ENCODE measurements at regions not wholly inside any gene's neighbourhood (a gene's known extent, or its start where the extent isn't known, plus 50 kb on each side); places are given as distances from the start of the nearest gene placed in this dataset.

DNA sequence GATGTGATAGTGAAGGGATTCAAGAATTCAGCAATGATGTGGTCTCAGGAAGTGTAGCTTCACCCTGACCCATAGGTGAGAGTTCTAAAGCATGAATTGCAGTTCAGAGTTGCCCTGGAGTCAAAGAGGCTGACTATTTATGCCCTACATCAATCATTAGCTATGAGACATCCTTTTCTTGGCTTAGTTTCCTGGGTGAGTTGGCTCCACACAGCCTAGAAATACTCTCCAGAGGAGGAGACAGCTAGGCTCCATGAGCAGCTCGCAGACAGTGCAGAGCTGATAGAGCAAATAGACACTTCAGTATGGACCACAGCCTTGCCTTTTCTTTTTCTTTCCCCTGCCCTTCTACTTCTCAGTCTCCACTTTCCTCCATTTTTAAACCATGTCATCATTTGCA is 1651.8 kb downstream of the MAT2B start:
- Histone ChIP-seq H3K27me3 (ENCODE audit: low read length) (no peaks in the 10 kb centered on the region), H3K36me3 (ENCODE audit: low read length) (no peaks in the 10 kb centered on the region), H3K79me2 (ENCODE audit: insufficient read depth, low read length) (no peaks in the 10 kb centered on the region), H3K4me3 (ENCODE audit: insufficient read depth, low read length, poor library complexity, severe bottlenecking) (no peak overlapping the region), H3K27ac (ENCODE audit: low read depth, low read length) (no peak overlapping the region), H3F3A (ENCODE audit: insufficient read depth) (no peaks in the 10 kb centered on the region), H3K9me3 (ENCODE audit: insufficient read depth, low read length) (no peaks in the 10 kb centered on the region), H4K20me1 (ENCODE audit: low read depth, low read length) (no peaks in the 10 kb centered on the region), H3K4me2 (ENCODE audit: low read depth, low read length, poor library complexity, severe bottlenecking) (no peak overlapping the region), H3K9ac (ENCODE audit: low read length) (no peak overlapping the region), H2AFZ (ENCODE audit: low read depth, low read length, severe bottlenecking) (no peak overlapping the region), H3K9me2 (replicated peaks; ENCODE audit: insufficient read depth, low read length) (no peaks in the 10 kb centered on the region)
- no peak for TF ChIP-seq EZH2phosphoT487 (conservative IDR thresholded peaks at IDR 0.05; ENCODE audit: low read length)
- TF ChIP-seq, protein P1, sequence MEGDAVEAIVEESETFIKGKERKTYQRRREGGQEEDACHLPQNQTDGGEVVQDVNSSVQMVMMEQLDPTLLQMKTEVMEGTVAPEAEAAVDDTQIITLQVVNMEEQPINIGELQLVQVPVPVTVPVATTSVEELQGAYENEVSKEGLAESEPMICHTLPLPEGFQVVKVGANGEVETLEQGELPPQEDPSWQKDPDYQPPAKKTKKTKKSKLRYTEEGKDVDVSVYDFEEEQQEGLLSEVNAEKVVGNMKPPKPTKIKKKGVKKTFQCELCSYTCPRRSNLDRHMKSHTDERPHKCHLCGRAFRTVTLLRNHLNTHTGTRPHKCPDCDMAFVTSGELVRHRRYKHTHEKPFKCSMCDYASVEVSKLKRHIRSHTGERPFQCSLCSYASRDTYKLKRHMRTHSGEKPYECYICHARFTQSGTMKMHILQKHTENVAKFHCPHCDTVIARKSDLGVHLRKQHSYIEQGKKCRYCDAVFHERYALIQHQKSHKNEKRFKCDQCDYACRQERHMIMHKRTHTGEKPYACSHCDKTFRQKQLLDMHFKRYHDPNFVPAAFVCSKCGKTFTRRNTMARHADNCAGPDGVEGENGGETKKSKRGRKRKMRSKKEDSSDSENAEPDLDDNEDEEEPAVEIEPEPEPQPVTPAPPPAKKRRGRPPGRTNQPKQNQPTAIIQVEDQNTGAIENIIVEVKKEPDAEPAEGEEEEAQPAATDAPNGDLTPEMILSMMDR (IDR thresholded peaks at IDR 0.05; ENCODE audit: insufficient read depth, low read length, poor library complexity, severe bottlenecking) = no peak

DNA sequence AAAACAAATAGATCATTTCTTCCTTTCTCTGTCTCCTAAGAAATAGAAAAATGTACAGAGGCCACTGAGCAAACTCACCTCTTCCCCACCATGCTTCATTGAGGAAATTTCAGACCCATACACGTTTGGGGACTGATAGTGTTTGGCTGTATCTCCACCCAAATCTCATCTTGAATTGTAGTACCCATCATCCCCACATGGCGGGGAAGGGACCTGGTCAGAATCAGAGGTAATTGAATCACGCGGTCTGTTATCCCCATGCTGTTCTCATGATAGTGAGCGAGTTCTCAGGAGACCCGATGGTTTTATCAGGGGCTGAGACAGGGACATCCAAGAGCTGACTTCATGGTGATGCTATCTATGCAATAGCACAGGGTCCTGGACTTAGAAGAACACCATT is 1655.8 kb downstream of the MAT2B start:
- Histone ChIP-seq H3F3A (ENCODE audit: insufficient read depth) (no peaks in the 10 kb centered on the region), H3K9me2 (replicated peaks; ENCODE audit: insufficient read depth, low read length) (no peaks in the 10 kb centered on the region), H3K9me3 (ENCODE audit: insufficient read depth, low read length) (no peaks in the 10 kb centered on the region), H3K79me2 (ENCODE audit: insufficient read depth, low read length) (no peaks in the 10 kb centered on the region), H4K20me1 (ENCODE audit: low read depth, low read length) (no peaks in the 10 kb centered on the region), H3K36me3 (ENCODE audit: low read length) (no peaks in the 10 kb centered on the region), H3K27me3 (ENCODE audit: low read length) (no peaks in the 10 kb centered on the region), H2AFZ (ENCODE audit: low read depth, low read length, severe bottlenecking) (no peak overlapping the region), H3K27ac (ENCODE audit: low read depth, low read length) (no peak overlapping the region), H3K4me3 (ENCODE audit: insufficient read depth, low read length, poor library complexity, severe bottlenecking) (no peak overlapping the region), H3K9ac (ENCODE audit: low read length) (no peak overlapping the region), H3K4me2 (ENCODE audit: low read depth, low read length, poor library complexity, severe bottlenecking) (no peak overlapping the region)
- TF ChIP-seq, protein P1 (IDR thresholded peaks at IDR 0.05; ENCODE audit: insufficient read depth, low read length, poor library complexity, severe bottlenecking) = no peak
- no peak for TF ChIP-seq EZH2phosphoT487 (conservative IDR thresholded peaks at IDR 0.05; ENCODE audit: low read length)

DNA sequence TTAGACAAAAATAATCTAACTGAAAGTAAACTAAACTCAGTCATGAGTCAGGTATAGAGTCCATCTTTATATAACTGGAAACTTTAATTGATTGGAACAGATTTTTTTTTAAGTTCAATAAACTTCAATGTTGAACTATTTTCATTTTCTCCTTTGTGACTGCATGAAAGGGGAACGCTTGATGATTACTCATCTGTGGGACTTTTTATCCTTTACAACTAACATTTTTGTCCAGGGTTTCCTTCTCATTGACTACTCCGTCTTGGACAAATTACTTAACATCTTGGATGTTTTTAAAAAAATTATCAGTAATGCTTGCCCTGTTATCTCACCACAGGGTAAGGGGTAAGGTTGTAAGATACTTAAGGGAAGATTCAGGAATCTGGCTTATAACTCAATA is 1658.4 kb downstream of the MAT2B start:
- Histone ChIP-seq H3K4me2 (ENCODE audit: low read depth, low read length, poor library complexity, severe bottlenecking) (no peak overlapping the region), H3K27me3 (ENCODE audit: low read length) (no peaks in the 10 kb centered on the region), H3K27ac (ENCODE audit: low read depth, low read length) (no peak overlapping the region), H3K9ac (ENCODE audit: low read length) (no peak overlapping the region), H3K79me2 (ENCODE audit: insufficient read depth, low read length) (no peaks in the 10 kb centered on the region), H3F3A (ENCODE audit: insufficient read depth) (no peaks in the 10 kb centered on the region), H3K4me3 (ENCODE audit: insufficient read depth, low read length, poor library complexity, severe bottlenecking) (no peak overlapping the region), H3K36me3 (ENCODE audit: low read length) (no peaks in the 10 kb centered on the region), H3K9me3 (ENCODE audit: insufficient read depth, low read length) (no peaks in the 10 kb centered on the region), H4K20me1 (ENCODE audit: low read depth, low read length) (no peaks in the 10 kb centered on the region), H3K9me2 (replicated peaks; ENCODE audit: insufficient read depth, low read length) (no peaks in the 10 kb centered on the region), H2AFZ (ENCODE audit: low read depth, low read length, severe bottlenecking) (no peak overlapping the region)
- TF ChIP-seq, protein P1 (IDR thresholded peaks at IDR 0.05; ENCODE audit: insufficient read depth, low read length, poor library complexity, severe bottlenecking) = no peak
- TF ChIP-seq EZH2phosphoT487 (conservative IDR thresholded peaks at IDR 0.05; ENCODE audit: low read length) = no peak

Data from SU-DHL-6 (cell line).